AG04450 (cell line): ENCODE measurements at regions not wholly inside any gene's neighbourhood (a gene's known extent, or its start where the extent isn't known, plus 50 kb on each side); places are given as distances from the start of the nearest gene placed in this dataset.

Experiments used
- CTCF ChIA-PET: fragments of 300-600, 350-600 bp; formaldehyde crosslinking; extraction: SDS; loops from one replicate; lab custom pipeline; 2022; ENCODE audit warnings: antibody characterized with exemption, inconsistent platforms; lab: Charles Lee
- POLR2A ChIA-PET: fragments of 350-600 bp; formaldehyde crosslinking; extraction: SDS; loops from one replicate; lab custom pipeline; 2021; ENCODE audit warnings: antibody characterized with exemption, inconsistent platforms; lab: Yijun Ruan, JAX
- DNase-seq: peaks from one replicate; pipeline ENCODE4 v3.0.0-alpha.2; 2011; ENCODE audit warnings: low read depth, low spot score
- H3K27ac ChIP-seq: one replicate; pipeline ENCODE4 v1.5.1; 2012; ENCODE audit warnings: low read depth, low read length, control low read depth
- H3K27me3 ChIP-seq: one replicate; pipeline ENCODE4 v1.6.0; 2012; ENCODE audit warnings: low read length; ENCODE audit not compliant: control insufficient read depth, insufficient read depth
- H3K4me3 ChIP-seq: 2 replicates; pipeline ENCODE4 v1.5.1; 2011; ENCODE audit warnings: mild to moderate bottlenecking, low read depth, low read length, control low read depth
- H3K9me3 ChIP-seq: 2 replicates; pipeline ENCODE4 v1.5.1; 2012; ENCODE audit warnings: low read length; ENCODE audit not compliant: control insufficient read depth, insufficient read depth
- CTCF ChIP-seq: IDR thresholded peaks from 2 replicates; pipeline ENCODE4 v1.5.1; 2011; ENCODE audit warnings: low read depth, low read length, control low read depth, inconsistent platforms

DNA sequence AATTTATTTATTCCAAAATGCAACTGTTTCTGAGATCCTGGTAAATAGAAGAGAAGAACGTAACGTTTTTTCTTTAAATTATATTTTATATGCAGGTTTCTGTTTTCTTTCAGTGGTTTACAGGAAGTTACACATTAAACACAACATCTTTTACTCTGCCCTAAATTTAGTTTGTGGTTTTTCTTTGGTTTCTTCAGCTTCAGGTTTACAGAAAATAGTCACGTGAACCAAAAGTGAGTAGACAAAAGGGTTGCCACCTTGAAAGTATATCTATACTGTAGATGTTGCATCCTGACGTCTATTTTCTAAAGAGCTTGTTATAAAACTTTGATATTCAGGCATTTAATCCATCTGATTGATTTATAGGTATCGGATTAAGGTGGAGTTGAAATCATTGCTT lies 1236.6 kb downstream of the MAT2B start:
- no peak for DNase-seq
- ChIA-PET CTCF (no interaction called here), POLR2A (no interaction called here)
- TF ChIP-seq CTCF, result no peak
- Histone ChIP-seq H3K27me3 (no peaks in the 10 kb centered on the region), H3K9me3 (no peaks in the 10 kb centered on the region), H3K27ac (no peak overlapping the region), H3K4me3 (no peak overlapping the region)

- ChIA-PET CTCF (no interaction called here), POLR2A (no interaction called here)
- no peak overlapping the region for H3K4me3 ChIP-seq
Measured at GRCh38 chr5:164746723-164747122, 1241.3 kb downstream of the MAT2B start.

GRCh38 chr5:164747371-164747770 lies 1242.0 kb downstream of the MAT2B start:
- no peaks in the 10 kb centered on the region for H3K9me3 ChIP-seq
- no peak for DNase-seq
- CTCF ChIA-PET, result no interaction called here
- H3K27ac ChIP-seq, result no peak overlapping the region
- POLR2A ChIA-PET, result no interaction called here
- H3K4me3 ChIP-seq, result no peak overlapping the region
- H3K27me3 ChIP-seq, result no peaks in the 10 kb centered on the region
- TF ChIP-seq CTCF, result no peak

More at GRCh38 chr5:164746723-164747122, 1241.3 kb downstream of the MAT2B start:
- Histone ChIP-seq H3K27ac (no peak overlapping the region), H3K9me3 (no peaks in the 10 kb centered on the region), H3K27me3 (no peaks in the 10 kb centered on the region)
- TF ChIP-seq CTCF, result no peak
- no peak for DNase-seq

- no peak for TF ChIP-seq CTCF
- CTCF ChIA-PET, result no interaction called here
- no peak for DNase-seq
- no peak overlapping the region for H3K4me3 ChIP-seq
- H3K27me3 ChIP-seq, result no peaks in the 10 kb centered on the region
- H3K27ac ChIP-seq, result no peak overlapping the region
- peaks cover 2% of the 10 kb centered on the region; the same call in 1 of the 2 replicates for H3K9me3 ChIP-seq
- POLR2A ChIA-PET, result no interaction called here
Measured at GRCh38 chr5:164748861-164749260, 1243.4 kb downstream of the MAT2B start.

- CTCF ChIA-PET, result no interaction called here
- TF ChIP-seq CTCF, result no peak
- H3K4me3 ChIP-seq, result no peak overlapping the region
- peaks cover 2% of the 10 kb centered on the region; the same call in 1 of the 2 replicates for H3K9me3 ChIP-seq
- DNase-seq, result no peak
- no peaks in the 10 kb centered on the region for H3K27me3 ChIP-seq
- POLR2A ChIA-PET, result no interaction called here
- no peak overlapping the region for H3K27ac ChIP-seq
Measured at GRCh38 chr5:164753434-164753833, 1248.0 kb downstream of the MAT2B start.
